NCI-H510A treated with DMSO at 0.1 percent for 48 hours (cell line): ENCODE measurements at regions not wholly inside any gene's neighbourhood (a gene's known extent, or its start where the extent isn't known, plus 50 kb on each side); places are given as distances from the start of the nearest gene placed in this dataset.

ENCODE experiments used
- DNase-seq: peaks from one replicate; lab custom pipeline; 2025; lab: John Stamatoyannopoulos, UW

DNA sequence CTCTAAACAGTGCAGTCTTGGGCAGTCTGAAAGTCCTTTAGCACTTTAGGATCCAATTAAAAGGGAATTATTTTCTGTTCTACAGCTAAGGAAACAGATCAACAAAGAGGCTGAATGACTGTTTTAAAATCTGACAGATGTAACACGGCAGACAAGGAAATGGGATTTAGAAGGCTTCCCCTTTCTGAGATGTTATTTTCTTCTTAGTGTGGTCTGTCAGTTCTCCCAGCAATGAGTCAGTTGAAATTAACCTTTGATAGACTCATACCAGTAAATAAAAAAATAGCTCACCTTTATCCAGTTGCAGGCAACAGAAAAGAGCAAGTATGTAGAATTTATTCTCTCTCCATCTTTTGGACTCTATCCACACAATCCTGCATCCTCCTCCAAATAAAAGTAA is 98.1 kb downstream of the NEDD1 start:
- no peak for DNase-seq

GRCh38 chr12:97005646-97006045 is 98.6 kb downstream of the NEDD1 start:
- no peak for DNase-seq

DNA sequence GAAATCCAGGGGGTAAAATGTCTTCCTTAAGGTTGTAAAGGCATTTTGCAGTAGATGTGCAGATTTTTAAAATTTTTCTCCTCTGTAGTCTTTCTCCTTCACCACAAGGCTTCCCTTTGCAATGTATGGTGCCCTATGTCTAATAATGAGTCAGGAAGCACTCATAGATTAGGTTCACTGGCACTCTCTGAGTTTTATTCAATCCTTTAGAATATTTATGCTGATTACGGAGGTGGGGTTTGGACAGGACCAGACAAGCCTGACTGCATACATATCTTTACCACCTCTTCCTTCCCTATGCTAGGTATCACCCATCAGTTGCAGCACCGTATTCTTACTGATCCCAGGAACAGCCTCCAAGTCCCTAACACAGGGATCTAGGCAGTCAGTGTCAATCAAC is 99.5 kb downstream of the NEDD1 start:
- DNase-seq, result no peak

GRCh38 chr12:97016163-97016562 is 109.1 kb downstream of the NEDD1 start:
- DNase-seq, result no peak

DNA sequence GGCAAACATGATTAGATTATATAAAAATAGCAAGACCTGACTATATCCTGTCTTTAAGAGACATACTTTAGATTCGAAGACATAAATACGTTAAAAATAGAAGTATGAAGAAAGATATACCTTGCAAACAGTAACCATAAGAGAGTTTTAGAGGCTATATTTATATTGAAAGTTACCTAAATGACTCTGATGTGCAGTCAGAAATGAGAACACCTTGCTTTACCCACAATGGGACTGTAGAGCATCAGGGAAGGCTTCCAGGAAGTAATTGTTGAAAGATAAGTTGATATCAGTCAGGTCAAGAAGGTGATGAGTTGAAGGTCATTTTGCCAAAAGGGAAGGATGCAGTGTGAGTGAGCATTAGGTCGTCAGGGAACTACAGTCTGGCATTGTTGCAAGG is 110.2 kb downstream of the NEDD1 start:
- DNase-seq, result no peak

DNA sequence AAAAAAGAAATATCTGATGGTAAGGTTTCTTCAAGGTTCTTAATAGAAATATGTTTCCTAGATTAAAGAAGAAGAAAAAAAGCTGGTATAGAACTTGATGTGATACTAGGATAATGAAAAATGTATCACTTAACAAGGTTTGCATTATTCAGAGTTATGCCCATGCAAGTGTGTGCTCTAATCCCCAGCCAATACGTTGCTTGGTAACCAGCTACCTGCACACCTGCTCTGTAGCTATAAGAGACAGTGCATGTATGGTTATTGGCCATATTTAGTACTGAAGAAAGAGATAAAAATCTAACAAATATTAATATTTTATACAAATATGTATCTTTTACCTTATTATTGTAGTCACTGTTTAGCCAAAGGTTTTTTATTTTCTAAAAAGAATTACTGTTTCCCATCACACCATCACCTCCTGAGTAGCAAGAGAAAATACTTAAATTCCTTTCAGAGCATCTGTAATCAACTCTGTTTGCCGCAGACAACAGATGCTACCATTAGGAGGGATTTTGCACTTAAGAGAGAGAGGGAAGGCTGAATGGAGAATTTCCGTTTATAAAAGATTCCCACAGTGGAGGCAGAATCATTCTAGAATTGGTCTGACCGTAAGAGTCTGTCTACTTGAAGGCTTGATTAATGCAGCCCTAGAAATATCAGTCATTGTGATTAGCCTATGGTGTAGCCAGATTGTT is 115.6 kb downstream of the NEDD1 start:
- DNase-seq, result peak; percentile 60

GRCh38 chr12:97024393-97024792 is 117.3 kb downstream of the NEDD1 start:
- DNase-seq, result no peak

DNA sequence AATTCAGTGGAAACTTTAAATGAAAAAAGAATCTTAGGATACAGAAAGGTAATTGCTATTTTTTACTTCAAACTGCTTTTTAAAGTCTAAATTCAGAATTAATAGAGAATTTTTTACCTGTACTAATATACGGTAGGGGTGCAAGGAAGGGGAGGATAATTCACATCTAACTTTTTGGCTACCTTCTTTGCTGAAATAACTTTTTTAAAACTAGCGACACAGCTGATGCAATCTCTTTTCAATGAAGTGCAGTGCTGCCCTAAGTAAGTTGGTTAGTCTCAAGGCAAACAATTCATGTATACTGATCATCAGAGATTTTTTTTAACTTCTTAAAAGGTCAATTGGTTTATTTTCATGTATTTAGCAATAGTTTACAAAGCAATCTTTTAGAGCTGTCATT is 119.8 kb downstream of the NEDD1 start:
- no peak for DNase-seq

- no peak for DNase-seq
These were observed 120.4 kb downstream of the NEDD1 start for GRCh38 chr12:97027482-97027881.

DNA sequence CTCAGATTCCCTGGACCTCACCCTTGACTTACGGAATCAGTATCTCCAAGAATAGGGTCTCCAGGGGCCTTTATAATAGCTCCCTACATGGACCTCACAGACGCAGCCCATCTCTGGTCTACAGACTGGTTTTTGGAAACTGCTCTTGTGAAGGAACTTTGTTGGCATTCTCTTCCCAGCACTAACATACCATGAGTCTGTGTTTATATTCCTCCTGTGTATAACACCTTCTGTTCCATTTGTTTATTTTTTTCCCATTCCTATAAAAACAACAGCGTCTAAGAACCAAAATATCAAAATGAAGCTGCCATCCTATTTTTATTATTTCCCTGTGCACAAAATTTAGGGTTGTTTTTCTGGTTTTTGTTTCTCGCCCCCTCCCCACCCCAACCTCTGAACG is 131.1 kb downstream of the NEDD1 start:
- no peak for DNase-seq

DNA sequence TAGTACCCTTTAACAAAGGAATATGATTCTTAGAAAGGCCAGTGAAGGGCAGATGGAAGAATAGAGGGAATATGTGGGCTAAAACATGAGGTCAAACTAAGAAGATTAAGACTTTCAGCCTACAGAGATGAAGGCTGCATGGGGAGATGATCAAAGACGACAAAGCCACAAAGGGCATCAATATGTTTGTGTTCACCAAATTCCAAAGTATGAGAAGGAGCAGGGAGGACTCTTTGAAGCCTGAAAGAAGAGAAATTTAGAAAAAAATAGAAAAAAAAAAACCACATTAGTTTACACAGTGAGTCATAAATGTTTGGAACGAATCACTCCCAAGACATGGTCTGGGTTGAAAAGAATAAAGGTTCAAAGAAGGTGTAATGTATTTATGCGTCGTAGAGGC is 131.8 kb downstream of the NEDD1 start:
- DNase-seq, result no peak

GRCh38 chr12:97046901-97047300 is 139.8 kb downstream of the NEDD1 start:
- DNase-seq, result no peak

GRCh38 chr12:97047361-97047760 is 140.3 kb downstream of the NEDD1 start:
- DNase-seq, result no peak

GRCh38 chr12:97048421-97049035 is 141.5 kb downstream of the NEDD1 start:
- DNase-seq, result no peak

DNA sequence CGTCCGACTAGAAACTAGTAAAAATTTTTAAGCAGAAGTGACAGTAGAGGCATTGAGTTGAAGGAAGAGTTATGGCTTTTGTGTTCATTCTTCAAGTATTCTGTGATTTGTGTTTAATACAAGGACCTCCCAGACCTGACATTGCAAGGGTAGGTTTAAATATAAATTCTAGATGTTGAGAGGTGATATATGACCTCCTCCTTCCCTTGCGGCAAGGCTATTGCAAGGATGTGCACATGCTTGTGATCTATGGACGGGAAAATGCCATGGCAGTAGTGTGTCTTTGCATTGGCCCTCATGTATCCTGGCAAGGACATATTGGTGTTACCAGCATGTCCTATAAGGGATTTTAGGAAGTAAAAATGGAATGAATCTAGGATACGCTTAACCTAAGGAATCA is 143.5 kb downstream of the NEDD1 start:
- no peak for DNase-seq

GRCh38 chr12:97051341-97051740 is 144.3 kb downstream of the NEDD1 start:
- DNase-seq, result no peak

DNA sequence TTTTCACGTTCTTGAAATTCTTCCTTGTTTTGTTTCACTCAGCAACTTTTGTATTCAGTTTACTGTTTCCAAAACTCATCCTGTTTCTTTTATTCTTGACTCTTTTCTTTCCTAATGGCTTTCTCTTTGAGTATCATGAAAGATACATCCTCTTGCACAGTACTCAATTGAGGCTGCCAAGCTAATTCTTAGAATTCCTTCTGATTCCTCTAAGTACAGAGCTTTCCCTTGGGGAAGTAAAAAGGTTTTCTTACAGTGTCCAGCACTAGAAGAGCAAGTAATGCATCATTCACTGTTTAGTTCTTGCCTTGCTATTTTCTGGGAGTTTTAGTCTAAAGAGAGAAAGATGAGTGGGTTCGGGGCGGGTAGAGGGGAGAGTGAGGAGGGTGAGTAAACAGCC is 154.1 kb downstream of the NEDD1 start:
- no peak for DNase-seq

DNA sequence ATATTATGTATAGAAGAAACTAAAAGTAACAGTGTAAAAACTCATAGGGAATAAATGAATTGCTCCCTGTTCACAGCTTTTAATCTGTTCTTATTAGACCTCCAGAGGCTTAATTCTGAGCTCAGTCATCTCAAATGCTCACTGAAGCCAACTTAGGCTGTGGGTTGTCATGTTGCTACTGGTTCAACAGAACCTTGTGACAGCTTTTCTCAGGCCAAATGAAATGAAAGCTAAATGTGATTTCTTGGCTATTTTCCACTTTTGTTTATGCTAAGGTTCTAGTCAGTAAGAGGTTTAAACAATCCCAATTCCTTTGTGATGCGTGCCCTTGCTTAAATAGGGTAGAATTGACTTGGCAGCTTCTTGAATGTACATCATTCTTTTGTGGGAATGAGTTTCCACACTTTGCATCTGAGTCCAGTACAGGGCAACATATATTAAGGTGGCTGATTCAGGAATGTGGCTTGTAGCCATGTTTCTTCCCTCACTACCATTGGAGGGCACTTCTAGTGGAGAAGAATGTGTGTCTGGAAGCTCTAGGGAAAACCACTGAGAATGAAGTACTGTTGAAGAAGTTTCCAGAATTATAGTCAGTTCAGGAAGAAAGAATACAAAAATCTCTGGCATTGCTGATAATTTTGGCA is 156.4 kb downstream of the NEDD1 start:
- no peak for DNase-seq

GRCh38 chr12:97075161-97075933 is 168.3 kb downstream of the NEDD1 start:
- DNase-seq, result peak; percentile 39

- no peak for DNase-seq
These were observed 169.0 kb downstream of the NEDD1 start for GRCh38 chr12:97075934-97076630.

- DNase-seq, result peak; percentile 19
These were observed 169.9 kb downstream of the NEDD1 start for GRCh38 chr12:97076912-97077311.

DNA sequence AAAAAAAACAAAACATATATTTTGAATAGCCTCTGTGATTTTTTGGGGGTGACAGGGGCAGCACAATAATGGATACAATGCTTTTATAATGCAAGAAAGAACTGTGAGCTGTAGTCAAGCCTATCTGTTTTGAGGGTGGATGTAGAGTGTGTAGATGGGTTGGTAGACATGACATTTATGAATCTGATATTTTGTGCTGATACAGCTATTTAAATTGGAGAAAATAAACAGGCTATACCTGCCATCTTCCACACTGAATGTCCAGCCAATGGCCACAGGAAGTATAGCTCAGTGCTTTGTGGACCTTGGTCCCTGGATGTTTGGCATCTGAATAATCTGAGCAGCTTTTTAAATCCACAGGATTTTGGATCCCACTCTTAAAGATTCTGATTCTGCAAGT is 175.0 kb downstream of the NEDD1 start:
- DNase-seq, result no peak
